Activated B cell treated with CpG ODN at 0.5 μM for 24 hours (primary cell): ENCODE measurements at regions not wholly inside any gene's neighbourhood (a gene's known extent, or its start where the extent isn't known, plus 50 kb on each side); places are given as distances from the start of the nearest gene placed in this dataset.

Experiments
- ATAC-seq: fragments of 200-7000 bp; cut with Tn5 transposase; one replicate; pipeline ENCODE4 v1.10.0; 2021; ENCODE audit warnings: low read depth, mild to moderate bottlenecking, moderate library complexity
- CTCF ChIA-PET: fragments of 350-600 bp; sonication (Branson Sonifier 250); formaldehyde crosslinking; loops from one replicate; lab custom pipeline; 2021; ENCODE audit warnings: antibody characterized with exemption; lab: Charles Lee
- POLR2A ChIA-PET: fragments of 350-600 bp; sonication (Branson Sonifier 250); formaldehyde crosslinking; loops from one replicate; lab custom pipeline; 2021; ENCODE audit warnings: antibody characterized with exemption; lab: Charles Lee
- DNase-seq: peaks from one replicate; pipeline ENCODE4 v3.0.0; 2022
- H3K27ac Mint-ChIP-seq: one replicate; pipeline ENCODE4 v1.8.0; 2020; ENCODE audit warnings: mixed read lengths
- H3K27me3 Mint-ChIP-seq: one replicate; pipeline ENCODE4 v1.8.0; 2021; ENCODE audit warnings: mixed read lengths
- H3K36me3 Mint-ChIP-seq: one replicate; pipeline ENCODE4 v1.8.0; 2021; ENCODE audit warnings: low read depth, mixed read lengths
- H3K4me1 Mint-ChIP-seq: one replicate; pipeline ENCODE4 v1.8.0; 2021; ENCODE audit warnings: mixed read lengths
- H3K4me3 Mint-ChIP-seq: one replicate; pipeline ENCODE4 v1.8.0; 2020; ENCODE audit warnings: mild to moderate bottlenecking, mixed read lengths
- H3K9me3 Mint-ChIP-seq: one replicate; pipeline ENCODE4 v1.8.0; 2020; ENCODE audit warnings: mixed read lengths
- CTCF ChIP-seq: fragments of 200-600 bp; IDR thresholded peaks from one replicate; pipeline ENCODE4 v1.8.0; 2022; ENCODE audit warnings: antibody characterized with exemption, mild to moderate bottlenecking
- intact Hi-C: fragments of 100-400 bp; cut with micrococcal nuclease; formaldehyde crosslinking; loops from one replicate; pipeline ENCODE4 v1.15.1; 2024

GRCh38 chr9:109904666-109905065 lies 124.7 kb downstream of the PALM2AKAP2 start:
- Mint-ChIP-seq H3K27ac (peak overlapping the region; percentile 63), H3K4me3 (no peak overlapping the region), H3K36me3 (no peaks in the 10 kb centered on the region), H3K4me1 (peaks cover 21% of the 10 kb centered on the region), H3K9me3 (no peaks in the 10 kb centered on the region), H3K27me3 (no peaks in the 10 kb centered on the region)
- intact Hi-C loops: loop anchor here (5.0 to 10.0 kb wide), 2 partner anchors 332 to 720 kb away; no protein-coding TSS in a partner anchor
- DNase-seq (no peak), ATAC-seq (no peak)
- ChIA-PET CTCF (interaction anchor here (1.0 to 8.2 kb wide), 14 partner anchors 9 to 355 kb away, joined by 3 to 140 read pairs (median 10); no protein-coding TSS in a partner anchor), POLR2A (interaction anchor here (0.8 to 22.7 kb wide), 4 partner anchors 19 to 153 kb away, joined by 3 to 704 read pairs (median 96); no protein-coding TSS in a partner anchor)
- no peak for TF ChIP-seq CTCF

- intact Hi-C loops: loop anchor here (10.0 kb wide), 1 partner anchor 719 kb away; no protein-coding TSS in a partner anchor
- POLR2A ChIA-PET: interaction anchor here (0.8 to 22.7 kb wide), 4 partner anchors 18 to 152 kb away, joined by 3 to 704 read pairs (median 96); no protein-coding TSS in a partner anchor
- ATAC-seq (no peak), DNase-seq (no peak)
- CTCF ChIA-PET: interaction anchor here (1.0 to 8.2 kb wide), 8 partner anchors 8 to 245 kb away, joined by 3 to 140 read pairs (median 12); no protein-coding TSS in a partner anchor
- H3K27me3 Mint-ChIP-seq: no peaks in the 10 kb centered on the region
- peak overlapping the region; percentile 57 for H3K27ac Mint-ChIP-seq
- peaks cover 21% of the 10 kb centered on the region for H3K4me1 Mint-ChIP-seq
- no peaks in the 10 kb centered on the region for H3K9me3 Mint-ChIP-seq
- TF ChIP-seq CTCF: no peak
- H3K36me3 Mint-ChIP-seq: no peaks in the 10 kb centered on the region
- no peak overlapping the region for H3K4me3 Mint-ChIP-seq
These were observed 125.5 kb downstream of the PALM2AKAP2 start for GRCh38 chr9:109905472-109905871.

- ATAC-seq: peak; percentile 35
- no peak for TF ChIP-seq CTCF
- Mint-ChIP-seq H3K9me3 (no peaks in the 10 kb centered on the region), H3K4me3 (peak overlapping the region; percentile 49), H3K27me3 (no peaks in the 10 kb centered on the region), H3K36me3 (no peaks in the 10 kb centered on the region), H3K4me1 (peaks cover 21% of the 10 kb centered on the region), H3K27ac (no peak overlapping the region)
- POLR2A ChIA-PET: interaction anchor here (0.6 to 22.7 kb wide), 18 partner anchors 10 to 265 kb away, joined by 3 to 704 read pairs (median 4); no protein-coding TSS in a partner anchor
- CTCF ChIA-PET: interaction anchor here (0.7 to 8.2 kb wide), 28 partner anchors 10 to 310 kb away, joined by 3 to 140 read pairs (median 4); no protein-coding TSS in a partner anchor
- intact Hi-C loops: loop anchor here (1.0 to 10.0 kb wide), 4 partner anchors 67 to 718 kb away; no protein-coding TSS in a partner anchor
- DNase-seq: no peak
These were observed 126.9 kb downstream of the PALM2AKAP2 start for GRCh38 chr9:109906766-109907382.

GRCh38 chr9:109907400-109907799 lies 127.4 kb downstream of the PALM2AKAP2 start:
- H3K36me3 Mint-ChIP-seq: no peaks in the 10 kb centered on the region
- peak; percentile 57 for ATAC-seq
- POLR2A ChIA-PET: interaction anchor here (0.6 to 22.7 kb wide), 17 partner anchors 10 to 264 kb away, joined by 3 to 704 read pairs (median 4); no protein-coding TSS in a partner anchor

More at GRCh38 chr9:109907400-109907799, 127.4 kb downstream of the PALM2AKAP2 start:
- Mint-ChIP-seq H3K27ac (no peak overlapping the region), H3K9me3 (no peaks in the 10 kb centered on the region), H3K4me3 (peak overlapping the region; percentile 49), H3K4me1 (peaks cover 21% of the 10 kb centered on the region), H3K27me3 (no peaks in the 10 kb centered on the region)
- TF ChIP-seq CTCF: no peak
- no peak for DNase-seq
- intact Hi-C loops: loop anchor here (1.0 to 10.0 kb wide), 4 partner anchors 67 to 717 kb away; no protein-coding TSS in a partner anchor
- CTCF ChIA-PET: interaction anchor here (0.7 to 8.2 kb wide), 29 partner anchors 9 to 309 kb away, joined by 3 to 140 read pairs (median 4); no protein-coding TSS in a partner anchor
